ENCODE measurements at regions not wholly inside any gene's neighbourhood (a gene's known extent, or its start where the extent isn't known, plus 50 kb on each side); places are given as distances from the start of the nearest gene placed in this dataset.

- ATAC-seq (no peak), DNase-seq (ENCODE audit: low spot score) (no peak)
- TF ChIP-seq EZH2 (IDR thresholded peaks at IDR 0.05; ENCODE audit: low read depth, unreplicated experiment), result no peak
- TF ChIP-seq, protein P1, sequence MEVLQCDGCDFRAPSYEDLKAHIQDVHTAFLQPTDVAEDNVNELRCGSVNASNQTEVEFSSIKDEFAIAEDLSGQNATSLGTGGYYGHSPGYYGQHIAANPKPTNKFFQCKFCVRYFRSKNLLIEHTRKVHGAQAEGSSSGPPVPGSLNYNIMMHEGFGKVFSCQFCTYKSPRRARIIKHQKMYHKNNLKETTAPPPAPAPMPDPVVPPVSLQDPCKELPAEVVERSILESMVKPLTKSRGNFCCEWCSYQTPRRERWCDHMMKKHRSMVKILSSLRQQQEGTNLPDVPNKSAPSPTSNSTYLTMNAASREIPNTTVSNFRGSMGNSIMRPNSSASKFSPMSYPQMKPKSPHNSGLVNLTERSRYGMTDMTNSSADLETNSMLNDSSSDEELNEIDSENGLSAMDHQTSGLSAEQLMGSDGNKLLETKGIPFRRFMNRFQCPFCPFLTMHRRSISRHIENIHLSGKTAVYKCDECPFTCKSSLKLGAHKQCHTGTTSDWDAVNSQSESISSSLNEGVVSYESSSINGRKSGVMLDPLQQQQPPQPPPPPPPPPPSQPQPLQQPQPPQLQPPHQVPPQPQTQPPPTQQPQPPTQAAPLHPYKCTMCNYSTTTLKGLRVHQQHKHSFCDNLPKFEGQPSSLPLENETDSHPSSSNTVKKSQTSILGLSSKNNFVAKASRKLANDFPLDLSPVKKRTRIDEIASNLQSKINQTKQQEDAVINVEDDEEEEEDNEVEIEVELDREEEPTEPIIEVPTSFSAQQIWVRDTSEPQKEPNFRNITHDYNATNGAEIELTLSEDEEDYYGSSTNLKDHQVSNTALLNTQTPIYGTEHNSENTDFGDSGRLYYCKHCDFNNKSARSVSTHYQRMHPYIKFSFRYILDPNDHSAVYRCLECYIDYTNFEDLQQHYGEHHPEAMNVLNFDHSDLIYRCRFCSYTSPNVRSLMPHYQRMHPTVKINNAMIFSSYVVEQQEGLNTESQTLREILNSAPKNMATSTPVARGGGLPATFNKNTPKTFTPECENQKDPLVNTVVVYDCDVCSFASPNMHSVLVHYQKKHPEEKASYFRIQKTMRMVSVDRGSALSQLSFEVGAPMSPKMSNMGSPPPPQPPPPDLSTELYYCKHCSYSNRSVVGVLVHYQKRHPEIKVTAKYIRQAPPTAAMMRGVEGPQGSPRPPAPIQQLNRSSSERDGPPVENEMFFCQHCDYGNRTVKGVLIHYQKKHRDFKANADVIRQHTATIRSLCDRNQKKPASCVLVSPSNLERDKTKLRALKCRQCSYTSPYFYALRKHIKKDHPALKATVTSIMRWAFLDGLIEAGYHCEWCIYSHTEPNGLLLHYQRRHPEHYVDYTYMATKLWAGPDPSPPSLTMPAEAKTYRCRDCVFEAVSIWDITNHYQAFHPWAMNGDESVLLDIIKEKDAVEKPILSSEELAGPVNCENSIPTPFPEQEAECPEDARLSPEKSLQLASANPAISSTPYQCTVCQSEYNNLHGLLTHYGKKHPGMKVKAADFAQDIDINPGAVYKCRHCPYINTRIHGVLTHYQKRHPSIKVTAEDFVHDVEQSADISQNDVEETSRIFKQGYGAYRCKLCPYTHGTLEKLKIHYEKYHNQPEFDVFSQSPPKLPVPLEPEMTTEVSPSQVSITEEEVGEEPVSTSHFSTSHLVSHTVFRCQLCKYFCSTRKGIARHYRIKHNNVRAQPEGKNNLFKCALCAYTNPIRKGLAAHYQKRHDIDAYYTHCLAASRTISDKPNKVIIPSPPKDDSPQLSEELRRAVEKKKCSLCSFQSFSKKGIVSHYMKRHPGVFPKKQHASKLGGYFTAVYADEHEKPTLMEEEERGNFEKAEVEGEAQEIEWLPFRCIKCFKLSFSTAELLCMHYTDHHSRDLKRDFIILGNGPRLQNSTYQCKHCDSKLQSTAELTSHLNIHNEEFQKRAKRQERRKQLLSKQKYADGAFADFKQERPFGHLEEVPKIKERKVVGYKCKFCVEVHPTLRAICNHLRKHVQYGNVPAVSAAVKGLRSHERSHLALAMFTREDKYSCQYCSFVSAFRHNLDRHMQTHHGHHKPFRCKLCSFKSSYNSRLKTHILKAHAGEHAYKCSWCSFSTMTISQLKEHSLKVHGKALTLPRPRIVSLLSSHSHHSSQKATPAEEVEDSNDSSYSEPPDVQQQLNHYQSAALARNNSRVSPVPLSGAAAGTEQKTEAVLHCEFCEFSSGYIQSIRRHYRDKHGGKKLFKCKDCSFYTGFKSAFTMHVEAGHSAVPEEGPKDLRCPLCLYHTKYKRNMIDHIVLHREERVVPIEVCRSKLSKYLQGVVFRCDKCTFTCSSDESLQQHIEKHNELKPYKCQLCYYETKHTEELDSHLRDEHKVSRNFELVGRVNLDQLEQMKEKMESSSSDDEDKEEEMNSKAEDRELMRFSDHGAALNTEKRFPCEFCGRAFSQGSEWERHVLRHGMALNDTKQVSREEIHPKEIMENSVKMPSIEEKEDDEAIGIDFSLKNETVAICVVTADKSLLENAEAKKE (CRISPR knock-in tag; IDR thresholded peaks at IDR 0.05), result no peak
- peaks cover 7% of the 10 kb centered on the region for H3K9me2 ChIP-seq (ENCODE audit: insufficient read depth)
- no peaks in the 10 kb centered on the region for H4K20me1 ChIP-seq (replicated peaks; ENCODE audit: insufficient read depth)
- no peak overlapping the region for H3K4me2 ChIP-seq
- H3K79me2 ChIP-seq (replicated peaks; ENCODE audit: insufficient read depth), result no peaks in the 10 kb centered on the region
- Mint-ChIP-seq H3K27ac (no peak overlapping the region), H3K36me3 (ENCODE audit: low read depth) (no peaks in the 10 kb centered on the region; the same call in 2 of the 3 replicates), H3K4me1 (peaks cover 12% of the 10 kb centered on the region), H3K4me3 (no peak overlapping the region), H3K27me3 (ENCODE audit: insufficient read depth, low read depth, poor library complexity) (peaks cover 11% of the 10 kb centered on the region), H3K9me3 (no peaks in the 10 kb centered on the region; the same call in 1 of the 3 replicates)
- peak overlapping the region; percentile 28; the same call in 1 of the 2 replicates for H2AFZ ChIP-seq
- no peaks in the 10 kb centered on the region for H3F3A ChIP-seq (replicated peaks; ENCODE audit: low read depth)
- no peaks in the 10 kb centered on the region for H3K27me3 ChIP-seq (ENCODE audit: insufficient read depth)
- no peak overlapping the region for H3K27ac ChIP-seq (ENCODE audit: low read depth)
- H3K4me3 ChIP-seq, result no peak overlapping the region
- H3K4me1 ChIP-seq (ENCODE audit: insufficient read depth), result no peaks in the 10 kb centered on the region
- no peaks in the 10 kb centered on the region for H3K36me3 ChIP-seq (ENCODE audit: insufficient read depth)
Measured at GRCh38 chr6:167755461-167755860, 71.2 kb upstream of the AFDN start.

- Mint-ChIP-seq H3K27ac (no peak overlapping the region), H3K4me1 (peaks cover 2% of the 10 kb centered on the region; the same call in 2 of the 3 replicates), H3K27me3 (ENCODE audit: insufficient read depth, low read depth, poor library complexity) (peaks cover 11% of the 10 kb centered on the region), H3K9me3 (no peaks in the 10 kb centered on the region; the same call in 1 of the 3 replicates), H3K36me3 (ENCODE audit: low read depth) (no peaks in the 10 kb centered on the region; the same call in 2 of the 3 replicates), H3K4me3 (no peak overlapping the region)
- Histone ChIP-seq H3K4me3 (no peak overlapping the region), H3K36me3 (ENCODE audit: insufficient read depth) (no peaks in the 10 kb centered on the region), H3K79me2 (replicated peaks; ENCODE audit: insufficient read depth) (no peaks in the 10 kb centered on the region), H3K4me1 (ENCODE audit: insufficient read depth) (no peaks in the 10 kb centered on the region), H3K9me2 (ENCODE audit: insufficient read depth) (peaks cover 7% of the 10 kb centered on the region), H4K20me1 (replicated peaks; ENCODE audit: insufficient read depth) (no peaks in the 10 kb centered on the region), H3K27ac (ENCODE audit: low read depth) (no peak overlapping the region), H3F3A (replicated peaks; ENCODE audit: low read depth) (no peaks in the 10 kb centered on the region), H2AFZ (no peak overlapping the region), H3K27me3 (ENCODE audit: insufficient read depth) (no peaks in the 10 kb centered on the region), H3K4me2 (no peak overlapping the region)
- ATAC-seq (no peak), DNase-seq (ENCODE audit: low spot score) (no peak)
- no peak for TF ChIP-seq REST (IDR thresholded peaks at IDR 0.05; ENCODE audit: unreplicated experiment)
- TF ChIP-seq EZH2 (IDR thresholded peaks at IDR 0.05; ENCODE audit: low read depth, unreplicated experiment), result no peak
- TF ChIP-seq JUNB (IDR thresholded peaks at IDR 0.05; ENCODE audit: unreplicated experiment), result no peak
- no peak for TF ChIP-seq EZH2phosphoT487 (IDR thresholded peaks at IDR 0.05; ENCODE audit: unreplicated experiment)
Measured at GRCh38 chr6:167756597-167756996, 70.1 kb upstream of the AFDN start.
